Esophagus muscularis mucosa (tissue), 4 donors: ENCODE measurements at regions not wholly inside any gene's neighbourhood (a gene's known extent, or its start where the extent isn't known, plus 50 kb on each side); places are given as distances from the start of the nearest gene placed in this dataset.

Source experiments
- DNase-seq: peaks from one replicate; pipeline ENCODE4 v3.0.0-alpha.2; 2017; ENCODE audit errors: extremely low spot score
- H3K27ac ChIP-seq, 4 donors: fragments of 200-600 bp; sonication (generic); replicated peaks in 1 of 4; 1 replicate in 3 of 4; 2 replicates in 1 of 4; pipeline ENCODE4 v1.5.1; 2016 to 2019; ENCODE audit warnings: mild to moderate bottlenecking in 1 of 4
- H3K27me3 ChIP-seq, 4 donors: fragments of 200-600 bp; sonication (generic); one replicate each; pipeline versions ENCODE4 v1.5.1 to v1.6.0; 2016 to 2019
- H3K36me3 ChIP-seq, 4 donors: fragments of 200-600 bp; sonication (generic); one replicate each; pipeline ENCODE4 v1.5.1; 2016 to 2019
- H3K4me1 ChIP-seq, 4 donors: fragments of 200-600 bp; sonication (generic); one replicate each; pipeline ENCODE4 v1.5.1; 2016 to 2019
- H3K4me3 ChIP-seq, 4 donors: fragments of 200-600 bp; sonication (generic); 1 replicate in 2 of 4; 2 replicates in 2 of 4; pipeline ENCODE4 v1.5.1; 2016 to 2019; ENCODE audit warnings: mild to moderate bottlenecking in 4 of 4, moderate library complexity in 1 of 4
- H3K9me3 ChIP-seq, 4 donors: fragments of 200-600 bp; sonication (generic); 1 replicate in 3 of 4; 2 replicates in 1 of 4; pipeline ENCODE4 v1.5.1; 2016 to 2019
- CTCF ChIP-seq, 3 experiments: fragments of 200-600 bp in 2 of 3; fragments of 450-650 bp in 1 of 3; sonication (generic) in 2 of 3; IDR thresholded peaks; one replicate each; pipeline ENCODE4 v1.5.1; 2017 to 2019; ENCODE audit warnings: antibody characterized with exemption in 3 of 3, mild to moderate bottlenecking in 2 of 3, moderate library complexity in 1 of 3
- EP300 ChIP-seq: sonication (generic); formaldehyde crosslinking; IDR thresholded peaks from one replicate; pipeline ENCODE4 v1.6.1; 2017; ENCODE audit warnings: antibody characterized with exemption
- POLR2A ChIP-seq: fragments of 450-650 bp; IDR thresholded peaks from one replicate; pipeline ENCODE4 v1.6.1; 2017; ENCODE audit warnings: antibody characterized with exemption, moderate library complexity, mild to moderate bottlenecking, low read depth
- POLR2AphosphoS5 ChIP-seq, 2 donors: sonication (generic); formaldehyde crosslinking; IDR thresholded peaks; one replicate each; pipeline ENCODE4 v1.6.1; 2017; ENCODE audit warnings: antibody characterized with exemption in 2 of 2
- WGBS: methylation state at CpG from one replicate; pipeline ENCODE4 v1.1.5; 2018; 5-methylcytosine and 5-hydroxymethylcytosine counted together
- intact Hi-C: fragments of 100-400 bp; cut with DNase I; formaldehyde crosslinking; loops from one replicate; pipeline ENCODE4 v1.15.1; 2023

GRCh38 chr12:91937009-91937408 lies 208.6 kb downstream of the BTG1 start:
- Histone ChIP-seq H3K36me3 (no peaks in the 10 kb centered on the region), H3K27me3 (no peaks in the 10 kb centered on the region), H3K9me3 (no peaks in the 10 kb centered on the region), H3K4me3 (no peak overlapping the region), H3K27ac (no peak overlapping the region), H3K4me1 (no peaks in the 10 kb centered on the region)
- intact Hi-C loops, result no loop called here
- no peak for DNase-seq
- no peak for TF ChIP-seq EP300
- no peak for TF ChIP-seq POLR2AphosphoS5 (IDR thresholded peaks at IDR 0.05)
- no peak for TF ChIP-seq POLR2A
- TF ChIP-seq CTCF (IDR thresholded peaks at IDR 0.05), result no peak
- WGBS, result 96% methylated on average over 1 of the region's 1 CpG

GRCh38 chr12:91935296-91935695 lies 210.3 kb downstream of the BTG1 start:
- 86% methylated on average over 2 of the region's 2 CpGs for WGBS
- Histone ChIP-seq H3K27me3 (no peaks in the 10 kb centered on the region), H3K27ac (no peak overlapping the region), H3K4me3 (no peak overlapping the region), H3K9me3 (no peaks in the 10 kb centered on the region), H3K4me1 (peaks cover 0 to 6% (median 5%) of the 10 kb centered on the region in 4 donors), H3K36me3 (no peaks in the 10 kb centered on the region)
- no peak for DNase-seq
- TF ChIP-seq EP300 (no peak), CTCF (IDR thresholded peaks at IDR 0.05) (no peak), POLR2A (no peak), POLR2AphosphoS5 (IDR thresholded peaks at IDR 0.05) (no peak)
- intact Hi-C loops, result no loop called here

- no peaks in the 10 kb centered on the region for H3K9me3 ChIP-seq
- H3K27ac ChIP-seq, result no peak overlapping the region
- peaks cover 0 to 18% (median 18%) of the 10 kb centered on the region in 4 donors for H3K4me1 ChIP-seq
- no peak for DNase-seq
- 34% methylated on average over 2 of the region's 2 CpGs for WGBS
- TF ChIP-seq POLR2AphosphoS5 (IDR thresholded peaks at IDR 0.05) (no peak), POLR2A (no peak), EP300 (no peak), CTCF (IDR thresholded peaks at IDR 0.05) (no peak)
- H3K36me3 ChIP-seq, result no peaks in the 10 kb centered on the region
- H3K4me3 ChIP-seq, result no peak overlapping the region
- intact Hi-C loops, result no loop called here
- no peaks in the 10 kb centered on the region for H3K27me3 ChIP-seq
These were observed 214.5 kb downstream of the BTG1 start for GRCh38 chr12:91931111-91931510.

GRCh38 chr12:91928501-91928900 lies 217.1 kb downstream of the BTG1 start:
- peaks cover 0 to 26% (median 25%) of the 10 kb centered on the region in 4 donors for H3K4me1 ChIP-seq
- 93% methylated on average over 2 of the region's 2 CpGs for WGBS
- TF ChIP-seq POLR2A (no peak), EP300 (no peak), POLR2AphosphoS5 (IDR thresholded peaks at IDR 0.05) (no peak), CTCF (IDR thresholded peaks at IDR 0.05) (no peak)
- H3K27ac ChIP-seq, result no peak overlapping the region
- no peak overlapping the region for H3K4me3 ChIP-seq
- no peaks in the 10 kb centered on the region for H3K27me3 ChIP-seq
- no peaks in the 10 kb centered on the region for H3K9me3 ChIP-seq
- intact Hi-C loops, result no loop called here
- DNase-seq, result no peak
- H3K36me3 ChIP-seq, result no peaks in the 10 kb centered on the region

DNA sequence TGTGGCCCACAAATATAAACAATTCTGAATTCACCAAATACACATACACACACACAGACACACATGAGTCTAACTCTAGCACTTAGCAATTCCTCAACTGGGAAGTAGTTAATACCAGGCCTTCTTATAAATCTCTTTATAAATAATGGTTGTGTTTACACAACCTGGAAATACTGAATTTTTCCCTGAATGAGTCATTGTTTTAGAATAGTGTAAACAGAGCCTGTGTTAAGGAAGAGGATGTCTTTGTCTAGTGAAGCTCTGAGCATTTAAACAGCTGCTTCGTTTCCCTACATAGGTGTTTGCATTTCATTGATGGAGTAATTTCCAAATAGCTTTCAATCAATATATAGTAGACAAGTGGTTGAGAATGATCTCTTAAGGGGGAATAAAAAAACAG lies 218.8 kb downstream of the BTG1 start:
- WGBS, result 29% methylated on average over 1 of the region's 1 CpG
- intact Hi-C loops, result no loop called here
- Histone ChIP-seq H3K9me3 (no peaks in the 10 kb centered on the region), H3K27me3 (no peaks in the 10 kb centered on the region), H3K4me3 (no peak overlapping the region), H3K27ac (no peak overlapping the region), H3K36me3 (no peaks in the 10 kb centered on the region), H3K4me1 (peaks cover 0 to 26% (median 25%) of the 10 kb centered on the region in 4 donors)
- DNase-seq, result no peak
- no peak for TF ChIP-seq CTCF (IDR thresholded peaks at IDR 0.05)
- no peak for TF ChIP-seq POLR2AphosphoS5 (IDR thresholded peaks at IDR 0.05)
- TF ChIP-seq EP300, result no peak
- TF ChIP-seq POLR2A, result no peak
